ENCODE measurements at regions not wholly inside any gene's neighbourhood (a gene's known extent, or its start where the extent isn't known, plus 50 kb on each side); places are given as distances from the start of the nearest gene placed in this dataset.

DNA sequence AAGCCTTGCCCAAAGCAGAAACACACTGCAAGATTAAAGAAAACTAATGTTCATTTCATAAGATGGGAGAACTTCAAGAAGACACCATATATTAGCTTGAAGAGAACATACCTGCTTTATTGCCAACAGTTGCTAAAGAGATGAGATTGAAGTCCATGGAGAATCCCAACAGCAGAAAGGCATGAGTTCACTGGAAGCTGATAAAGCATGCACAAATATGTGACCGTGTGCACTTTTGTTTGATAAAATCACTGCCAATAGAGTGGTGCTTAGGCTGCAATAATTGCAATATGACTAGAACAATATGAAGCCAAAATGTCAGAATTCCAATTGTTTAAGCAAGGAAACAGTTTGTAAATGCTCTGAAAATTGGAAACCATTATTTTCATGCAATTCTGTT is 125.9 kb upstream of the PPARGC1A start:
- TF ChIP-seq, protein P1, sequence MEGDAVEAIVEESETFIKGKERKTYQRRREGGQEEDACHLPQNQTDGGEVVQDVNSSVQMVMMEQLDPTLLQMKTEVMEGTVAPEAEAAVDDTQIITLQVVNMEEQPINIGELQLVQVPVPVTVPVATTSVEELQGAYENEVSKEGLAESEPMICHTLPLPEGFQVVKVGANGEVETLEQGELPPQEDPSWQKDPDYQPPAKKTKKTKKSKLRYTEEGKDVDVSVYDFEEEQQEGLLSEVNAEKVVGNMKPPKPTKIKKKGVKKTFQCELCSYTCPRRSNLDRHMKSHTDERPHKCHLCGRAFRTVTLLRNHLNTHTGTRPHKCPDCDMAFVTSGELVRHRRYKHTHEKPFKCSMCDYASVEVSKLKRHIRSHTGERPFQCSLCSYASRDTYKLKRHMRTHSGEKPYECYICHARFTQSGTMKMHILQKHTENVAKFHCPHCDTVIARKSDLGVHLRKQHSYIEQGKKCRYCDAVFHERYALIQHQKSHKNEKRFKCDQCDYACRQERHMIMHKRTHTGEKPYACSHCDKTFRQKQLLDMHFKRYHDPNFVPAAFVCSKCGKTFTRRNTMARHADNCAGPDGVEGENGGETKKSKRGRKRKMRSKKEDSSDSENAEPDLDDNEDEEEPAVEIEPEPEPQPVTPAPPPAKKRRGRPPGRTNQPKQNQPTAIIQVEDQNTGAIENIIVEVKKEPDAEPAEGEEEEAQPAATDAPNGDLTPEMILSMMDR (IDR thresholded peaks at IDR 0.05): no peak
- no peak for TF ChIP-seq POLR2A (IDR thresholded peaks at IDR 0.05)
